Coronary artery (tissue), 2 donors: ENCODE measurements at regions not wholly inside any gene's neighbourhood (a gene's known extent, or its start where the extent isn't known, plus 50 kb on each side); places are given as distances from the start of the nearest gene placed in this dataset.

Experiments
- DNase-seq: peaks from one replicate; pipeline ENCODE4 v3.0.0-alpha.2; 2017; ENCODE audit warnings: low spot score
- H3K27ac ChIP-seq, 2 donors: fragments of 200-600 bp; sonication (generic); one replicate each; pipeline ENCODE4 v1.5.1; 2016 to 2019
- H3K4me3 ChIP-seq: fragments of 200-600 bp; sonication (generic); 2 replicates; pipeline ENCODE4 v1.5.1; 2016; ENCODE audit warnings: mild to moderate bottlenecking, moderate library complexity
- TF ChIP-seq, protein P1 (sequence below): fragments of 200-600 bp; sonication (generic); IDR thresholded peaks from one replicate; pipeline ENCODE4 v1.5.1; 2019; ENCODE audit warnings: antibody characterized with exemption

DNA sequence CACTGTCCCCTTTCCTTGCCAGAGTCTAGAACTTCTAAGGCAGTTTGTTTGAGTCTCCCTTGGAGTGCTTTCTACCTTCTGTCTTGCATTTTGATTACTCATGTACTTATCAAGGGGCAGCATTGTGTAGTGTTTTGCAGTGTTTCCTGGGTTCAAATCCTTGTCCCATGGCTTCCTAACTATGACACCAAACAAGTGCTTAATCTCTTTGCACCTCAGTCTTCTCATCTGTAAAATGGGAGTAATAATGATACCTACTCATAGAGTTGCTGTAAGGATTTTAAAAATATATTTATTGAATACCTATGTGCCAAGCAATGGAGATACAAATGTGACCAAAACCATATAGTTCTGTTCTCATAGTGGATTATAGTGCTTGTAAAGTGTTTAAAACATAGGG is 105.5 kb upstream of the PKDCC start:
- no peak for DNase-seq
- TF ChIP-seq, protein P1, sequence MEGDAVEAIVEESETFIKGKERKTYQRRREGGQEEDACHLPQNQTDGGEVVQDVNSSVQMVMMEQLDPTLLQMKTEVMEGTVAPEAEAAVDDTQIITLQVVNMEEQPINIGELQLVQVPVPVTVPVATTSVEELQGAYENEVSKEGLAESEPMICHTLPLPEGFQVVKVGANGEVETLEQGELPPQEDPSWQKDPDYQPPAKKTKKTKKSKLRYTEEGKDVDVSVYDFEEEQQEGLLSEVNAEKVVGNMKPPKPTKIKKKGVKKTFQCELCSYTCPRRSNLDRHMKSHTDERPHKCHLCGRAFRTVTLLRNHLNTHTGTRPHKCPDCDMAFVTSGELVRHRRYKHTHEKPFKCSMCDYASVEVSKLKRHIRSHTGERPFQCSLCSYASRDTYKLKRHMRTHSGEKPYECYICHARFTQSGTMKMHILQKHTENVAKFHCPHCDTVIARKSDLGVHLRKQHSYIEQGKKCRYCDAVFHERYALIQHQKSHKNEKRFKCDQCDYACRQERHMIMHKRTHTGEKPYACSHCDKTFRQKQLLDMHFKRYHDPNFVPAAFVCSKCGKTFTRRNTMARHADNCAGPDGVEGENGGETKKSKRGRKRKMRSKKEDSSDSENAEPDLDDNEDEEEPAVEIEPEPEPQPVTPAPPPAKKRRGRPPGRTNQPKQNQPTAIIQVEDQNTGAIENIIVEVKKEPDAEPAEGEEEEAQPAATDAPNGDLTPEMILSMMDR = no peak
- peak overlapping the region in 1 of 2 donors; percentile 34 for H3K27ac ChIP-seq
- H3K4me3 ChIP-seq = no peak overlapping the region

DNA sequence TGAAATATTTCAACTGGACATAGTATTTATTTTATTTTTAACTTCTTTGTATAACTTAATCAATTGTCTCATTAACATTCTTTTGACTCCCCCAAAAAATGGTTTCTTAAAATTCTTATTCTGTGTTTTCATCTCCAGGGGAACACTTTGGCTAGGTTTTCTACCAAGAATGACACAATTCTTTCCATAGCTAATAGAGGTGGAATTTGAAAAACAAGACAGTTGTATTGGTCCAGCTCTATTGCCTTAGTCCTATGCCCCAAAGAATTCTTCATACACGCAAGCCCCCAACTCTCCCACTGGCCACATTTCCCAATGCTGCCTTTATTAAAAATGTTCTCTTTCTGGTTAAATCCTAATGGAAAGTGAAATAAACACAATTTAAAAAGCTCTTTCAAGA is 104.7 kb upstream of the PKDCC start:
- TF ChIP-seq, protein P1 = no peak
- Histone ChIP-seq H3K4me3 (no peak overlapping the region), H3K27ac (peak overlapping the region in 1 of 2 donors; percentile 39)
- DNase-seq = no peak

DNA sequence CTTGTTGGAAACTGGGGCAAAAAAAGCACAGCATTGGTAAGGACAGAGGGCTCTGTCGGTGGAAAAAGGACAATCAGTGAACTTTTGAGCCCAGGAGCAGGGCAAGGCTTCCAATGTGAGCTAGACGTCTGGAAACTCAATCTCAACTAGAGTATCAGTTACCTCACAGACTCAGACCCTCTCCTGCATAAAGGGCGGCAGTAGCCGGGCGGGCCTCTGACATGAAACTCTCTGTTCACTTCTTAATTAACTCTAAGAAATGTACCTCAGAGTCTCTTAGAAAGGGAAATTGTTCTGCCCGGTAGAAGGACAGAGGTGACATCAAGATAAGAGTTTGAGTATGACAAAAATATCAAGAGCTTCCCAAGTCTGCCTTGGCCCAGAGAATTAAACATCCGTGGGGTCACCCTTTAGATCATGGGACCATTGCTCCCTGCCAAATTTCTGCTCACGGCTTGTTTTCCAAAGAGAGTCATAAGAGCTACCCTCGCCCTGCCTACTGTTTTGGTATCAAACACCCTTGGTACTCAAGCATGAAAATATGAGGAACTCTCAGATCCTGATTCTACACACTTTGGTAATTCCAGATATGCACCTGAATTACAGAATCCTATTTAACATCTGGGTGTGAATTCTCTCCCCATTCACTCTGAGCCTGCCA is 103.5 kb upstream of the PKDCC start:
- TF ChIP-seq, protein P1 = no peak
- H3K4me3 ChIP-seq = no peak overlapping the region
- peak overlapping the region in 1 of 2 donors; percentile 57 for H3K27ac ChIP-seq
- no peak for DNase-seq

DNA sequence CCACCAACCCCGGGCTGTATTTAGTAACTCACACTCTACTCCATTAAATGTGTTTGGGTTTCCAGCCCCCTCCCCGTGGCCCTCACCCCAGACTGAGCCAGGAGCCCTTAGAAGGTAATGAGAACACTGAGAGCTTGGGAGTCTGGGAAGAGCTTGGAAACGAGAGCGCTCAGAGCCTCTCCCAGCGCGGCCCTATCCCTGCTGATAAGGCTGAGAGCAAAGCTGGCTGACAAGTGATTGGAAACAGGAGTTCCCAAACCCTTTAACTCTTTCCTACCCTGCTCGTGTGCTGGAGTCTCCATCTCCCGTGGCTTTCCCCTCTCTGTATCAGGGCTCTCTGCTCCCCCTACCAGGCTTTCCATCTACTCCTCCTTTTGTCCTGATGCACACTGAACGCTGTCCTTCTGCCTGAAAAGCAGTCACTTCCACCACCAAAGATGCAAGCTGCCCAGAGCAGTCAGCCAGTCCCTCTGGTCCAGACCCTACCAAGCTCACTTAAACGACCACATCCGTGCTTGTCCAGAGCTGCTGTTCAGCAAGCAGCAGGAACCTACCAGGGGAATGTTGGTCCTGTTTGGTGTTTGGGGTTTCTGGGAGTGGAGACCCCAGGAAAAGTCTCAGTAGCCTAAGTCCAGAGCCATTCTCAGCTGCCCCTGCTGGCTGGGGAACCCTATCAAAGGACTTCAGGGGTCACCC is 100.0 kb upstream of the PKDCC start:
- H3K4me3 ChIP-seq = no peak overlapping the region
- no peak for DNase-seq
- peak overlapping the region in 1 of 2 donors; percentile 36 for H3K27ac ChIP-seq
- TF ChIP-seq, protein P1 = no peak

DNA sequence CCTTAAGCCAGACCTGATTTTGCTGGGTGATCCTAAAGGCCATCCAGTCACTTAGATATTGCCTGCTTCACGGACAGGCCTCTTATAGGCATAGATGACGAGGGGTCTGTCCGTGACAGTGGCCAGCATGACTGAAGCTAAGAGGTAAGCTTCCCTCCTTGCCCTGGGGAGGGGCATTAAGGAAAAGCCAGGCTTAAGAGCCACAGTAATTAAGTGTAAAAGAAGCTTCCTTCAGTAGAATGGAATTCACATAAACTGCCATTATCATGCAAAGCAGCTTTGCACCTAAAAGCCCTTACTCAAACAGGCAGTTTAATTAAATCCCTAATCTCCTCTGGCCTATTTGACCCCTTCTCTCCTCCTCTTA is 99.4 kb upstream of the PKDCC start:
- TF ChIP-seq, protein P1 = no peak
- DNase-seq = no peak
- H3K27ac ChIP-seq = no peak overlapping the region

DNA sequence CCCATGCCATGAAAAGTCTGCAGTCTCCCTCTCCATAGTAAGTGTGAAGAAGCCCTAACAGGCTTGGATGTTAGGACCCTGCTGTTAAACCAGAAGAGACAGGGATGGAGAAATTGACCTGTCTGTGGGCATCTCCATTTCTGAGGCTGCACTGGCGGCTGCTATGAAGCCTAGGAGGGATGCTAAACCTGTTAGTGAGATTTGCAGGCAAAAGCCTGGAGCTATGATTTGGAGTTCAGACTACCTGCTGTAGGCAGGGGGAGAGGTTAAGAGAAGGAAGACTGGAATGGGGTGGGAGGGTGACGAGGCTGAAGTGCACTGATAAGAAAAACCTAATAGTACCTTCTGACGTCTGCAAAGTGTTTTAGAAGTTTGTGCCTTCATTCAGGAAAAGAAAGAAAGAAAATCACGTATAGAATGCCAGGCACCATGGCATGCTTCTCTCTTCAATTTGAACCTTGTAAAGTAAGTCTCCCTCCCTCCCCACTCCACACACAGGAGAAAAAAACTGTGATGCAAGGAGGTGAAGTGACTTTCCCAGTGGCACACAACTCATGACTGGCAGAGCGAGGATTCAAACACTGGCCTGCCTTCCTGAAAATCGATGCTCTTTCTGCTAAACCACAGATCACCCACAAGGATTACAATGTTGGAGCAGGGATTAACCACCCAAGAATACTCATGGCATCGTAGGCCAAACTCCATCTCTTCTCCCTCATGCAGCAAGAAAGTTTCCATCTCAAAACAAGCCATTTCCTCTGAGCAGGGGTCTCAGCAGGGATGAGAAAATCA is 98.5 kb upstream of the PKDCC start:
- H3K27ac ChIP-seq = no peak overlapping the region
- TF ChIP-seq, protein P1 = no peak
- no peak overlapping the region for H3K4me3 ChIP-seq
- DNase-seq = no peak

More for the DNA sequence above, 99.4 kb upstream of the PKDCC start:
- H3K4me3 ChIP-seq = no peak overlapping the region
